ENCODE measurements at regions not wholly inside any gene's neighbourhood (a gene's known extent, or its start where the extent isn't known, plus 50 kb on each side); places are given as distances from the start of the nearest gene placed in this dataset.

GRCh38 chr2:237260039-237260620, 153.8 kb downstream of the COL6A3 start:
- TF ChIP-seq POLR2A (IDR thresholded peaks at IDR 0.05) (no peak), CTCF (IDR thresholded peaks at IDR 0.05) (no peak)

Measured in esophagus squamous epithelium (tissue), 4 donors.